RWPE1 (cell line): ENCODE measurements at regions not wholly inside any gene's neighbourhood (a gene's known extent, or its start where the extent isn't known, plus 50 kb on each side); places are given as distances from the start of the nearest gene placed in this dataset.
"Not testable (repeated sequence)": the region's sequence is repeated elsewhere in the genome, so short reads cannot be mapped to it uniquely, and the experiment has no call there.

Experiments
- CTCF ChIA-PET: fragments of 350-600 bp; sonication (Branson Sonifier 250); formaldehyde crosslinking; extraction: SDS; loops from one replicate; lab custom pipeline; 2021; lab: Yijun Ruan, JAX
- POLR2A ChIA-PET: fragments of 400-600 bp; formaldehyde crosslinking; extraction: SDS; loops from one replicate; lab custom pipeline; 2020; ENCODE audit warnings: antibody characterized with exemption; ENCODE audit not compliant: low non-redundant PET; lab: Yijun Ruan, JAX
- DNase-seq: peaks from one replicate; pipeline ENCODE4 v3.0.0; 2012; ENCODE audit warnings: low spot score
- H3K27ac ChIP-seq: fragments of 450-650 bp; 2 replicates; pipeline ENCODE4 v1.5.1; 2017
- TF ChIP-seq, protein P1 (sequence below): fragments of 450-650 bp; conservative IDR thresholded peaks from 2 replicates; pipeline ENCODE4 v1.5.1; 2017; ENCODE audit warnings: low read depth, mild to moderate bottlenecking

DNA sequence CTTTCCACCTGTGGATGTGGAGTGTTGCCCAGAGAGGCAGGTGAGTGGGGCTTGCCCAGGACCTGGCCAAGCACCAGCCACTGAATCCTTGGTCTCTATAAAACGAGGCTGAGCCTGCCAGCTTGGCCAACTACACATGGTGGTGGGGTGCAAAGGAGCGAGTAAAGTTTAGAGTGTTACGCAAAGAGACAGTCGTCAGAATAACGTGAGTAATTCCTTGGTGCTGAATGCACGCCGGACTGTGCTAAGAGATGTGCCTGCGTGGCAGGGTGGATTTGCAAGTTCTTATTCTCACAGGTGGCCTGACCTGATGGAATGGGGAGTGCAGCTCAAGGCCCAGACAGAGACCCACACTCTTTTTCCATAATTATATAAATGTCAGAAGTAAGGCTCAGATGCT lies 88.6 kb upstream of the B3GAT1 start:
- no peak for DNase-seq
- H3K27ac ChIP-seq = no peak overlapping the region
- TF ChIP-seq, protein P1, sequence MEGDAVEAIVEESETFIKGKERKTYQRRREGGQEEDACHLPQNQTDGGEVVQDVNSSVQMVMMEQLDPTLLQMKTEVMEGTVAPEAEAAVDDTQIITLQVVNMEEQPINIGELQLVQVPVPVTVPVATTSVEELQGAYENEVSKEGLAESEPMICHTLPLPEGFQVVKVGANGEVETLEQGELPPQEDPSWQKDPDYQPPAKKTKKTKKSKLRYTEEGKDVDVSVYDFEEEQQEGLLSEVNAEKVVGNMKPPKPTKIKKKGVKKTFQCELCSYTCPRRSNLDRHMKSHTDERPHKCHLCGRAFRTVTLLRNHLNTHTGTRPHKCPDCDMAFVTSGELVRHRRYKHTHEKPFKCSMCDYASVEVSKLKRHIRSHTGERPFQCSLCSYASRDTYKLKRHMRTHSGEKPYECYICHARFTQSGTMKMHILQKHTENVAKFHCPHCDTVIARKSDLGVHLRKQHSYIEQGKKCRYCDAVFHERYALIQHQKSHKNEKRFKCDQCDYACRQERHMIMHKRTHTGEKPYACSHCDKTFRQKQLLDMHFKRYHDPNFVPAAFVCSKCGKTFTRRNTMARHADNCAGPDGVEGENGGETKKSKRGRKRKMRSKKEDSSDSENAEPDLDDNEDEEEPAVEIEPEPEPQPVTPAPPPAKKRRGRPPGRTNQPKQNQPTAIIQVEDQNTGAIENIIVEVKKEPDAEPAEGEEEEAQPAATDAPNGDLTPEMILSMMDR = no peak
- CTCF ChIA-PET = no interaction called here
- POLR2A ChIA-PET = no interaction called here

- ChIA-PET CTCF (no interaction called here), POLR2A (no interaction called here)
- no peak overlapping the region for H3K27ac ChIP-seq
- TF ChIP-seq, protein P1 = no peak
- no peak for DNase-seq
Observed at GRCh38 chr11:134499990-134500389, 87.9 kb upstream of the B3GAT1 start.

- DNase-seq = no peak
- no peak overlapping the region for H3K27ac ChIP-seq
- CTCF ChIA-PET = no interaction called here
- POLR2A ChIA-PET = no interaction called here
- TF ChIP-seq, protein P1 = no peak
Observed at GRCh38 chr11:134498326-134499139, 86.5 kb upstream of the B3GAT1 start.

DNA sequence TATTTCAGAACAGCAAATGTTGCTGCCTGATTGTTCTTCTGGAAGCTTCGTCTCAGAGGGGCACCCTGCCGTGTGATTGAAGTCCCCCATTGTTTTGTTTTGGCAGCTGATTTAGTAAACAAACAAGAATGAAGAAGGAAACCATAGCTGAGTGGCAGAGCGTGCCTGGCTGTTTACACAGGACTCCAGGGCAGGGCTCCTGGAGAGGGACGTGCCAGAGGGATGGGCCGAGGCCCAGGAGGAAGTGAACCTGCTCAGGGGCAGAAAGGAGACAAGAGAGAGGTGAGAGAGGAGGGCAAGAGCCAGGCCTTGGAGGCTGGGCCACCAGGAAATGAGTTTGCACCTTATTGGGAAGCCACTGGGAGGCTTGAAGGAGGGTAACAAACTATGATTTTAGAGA lies 85.5 kb upstream of the B3GAT1 start:
- H3K27ac ChIP-seq = no peak overlapping the region
- POLR2A ChIA-PET = no interaction called here
- CTCF ChIA-PET = interaction anchor here (0.7 kb wide), 1 partner anchor 307 kb away, joined by 4 read pairs; no protein-coding TSS in a partner anchor
- TF ChIP-seq, protein P1 = no peak
- no peak for DNase-seq

- H3K27ac ChIP-seq, DNase-seq, CTCF ChIA-PET, POLR2A ChIA-PET: not testable (repeated sequence)
Observed at GRCh38 chr11:134496058-134496457, 84.0 kb upstream of the B3GAT1 start.

GRCh38 chr11:134494395-134494794 lies 82.4 kb upstream of the B3GAT1 start:
- POLR2A ChIA-PET, H3K27ac ChIP-seq, CTCF ChIA-PET, DNase-seq: not testable (repeated sequence)

- DNase-seq, CTCF ChIA-PET, POLR2A ChIA-PET, H3K27ac ChIP-seq: not testable (repeated sequence)
Observed at GRCh38 chr11:134492411-134492810, 80.4 kb upstream of the B3GAT1 start.

- ChIA-PET CTCF (no interaction called here), POLR2A (no interaction called here)
- H3K27ac ChIP-seq = no peak overlapping the region
- TF ChIP-seq, protein P1 = no peak
- no peak for DNase-seq
Observed at GRCh38 chr11:134489728-134490127, 77.7 kb upstream of the B3GAT1 start.
